Neural progenitor cell (in vitro differentiated cells): ENCODE measurements at regions not wholly inside any gene's neighbourhood (a gene's known extent, or its start where the extent isn't known, plus 50 kb on each side); places are given as distances from the start of the nearest gene placed in this dataset.

Experiments
- DNase-seq: peaks from one replicate; pipeline ENCODE4 v3.0.0-alpha.2; 2016; ENCODE audit warnings: low spot score
- H2AFZ ChIP-seq: fragments of 200-600 bp; sonication (generic); replicated peaks from 2 replicates; pipeline ENCODE4 v1.6.1; 2016; ENCODE audit warnings: antibody characterized with exemption
- H3F3A ChIP-seq: fragments of 200-600 bp; sonication (generic); 2 replicates; pipeline ENCODE4 v1.6.1; 2016; ENCODE audit warnings: antibody characterized with exemption, low read depth
- H3K27ac ChIP-seq: fragments of 200-600 bp; sonication (generic); 2 replicates; pipeline ENCODE4 v1.5.1; 2016; ENCODE audit warnings: mild to moderate bottlenecking
- H3K27me3 ChIP-seq: fragments of 200-600 bp; sonication (generic); 2 replicates; pipeline ENCODE4 v1.6.1; 2016; ENCODE audit warnings: mild to moderate bottlenecking, moderate library complexity
- H3K36me3 ChIP-seq: fragments of 200-600 bp; sonication (generic); 2 replicates; pipeline ENCODE4 v1.5.1; 2016
- H3K4me1 ChIP-seq: fragments of 200-600 bp; sonication (generic); 2 replicates; pipeline ENCODE4 v1.6.1; 2016; ENCODE audit warnings: mixed run types
- H3K4me2 ChIP-seq: fragments of 200-600 bp; sonication (generic); 2 replicates; pipeline ENCODE4 v1.6.1; 2016
- H3K4me3 ChIP-seq: fragments of 200-600 bp; sonication (generic); 2 replicates; pipeline ENCODE4 v1.5.1; 2016
- H3K79me2 ChIP-seq: fragments of 200-600 bp; sonication (generic); 2 replicates; pipeline ENCODE4 v1.6.1; 2016; ENCODE audit warnings: low read depth
- H3K9ac ChIP-seq: fragments of 200-600 bp; sonication (generic); 2 replicates; pipeline ENCODE4 v1.6.1; 2016
- H3K9me3 ChIP-seq: fragments of 200-600 bp; sonication (generic); 2 replicates; pipeline ENCODE4 v1.5.1; 2016; ENCODE audit warnings: low read depth
- H4K20me1 ChIP-seq: fragments of 200-600 bp; sonication (generic); 2 replicates; pipeline ENCODE4 v1.6.1; 2016; ENCODE audit warnings: low read depth
- H3K27ac Mint-ChIP-seq: 3 replicates; pipeline ENCODE4 v1.8.0; 2021; ENCODE audit warnings: mixed read lengths
- H3K27me3 Mint-ChIP-seq: 2 replicates; pipeline ENCODE4 v1.8.0; 2022; ENCODE audit warnings: low read depth, mild to moderate bottlenecking, inconsistent platforms, moderate library complexity, mixed read lengths; ENCODE audit not compliant: insufficient read depth
- H3K36me3 Mint-ChIP-seq: 3 replicates; pipeline ENCODE4 v1.8.0; 2021; ENCODE audit warnings: mixed read lengths
- H3K4me1 Mint-ChIP-seq: 3 replicates; pipeline ENCODE4 v1.8.0; 2021; ENCODE audit warnings: mixed read lengths
- H3K4me3 Mint-ChIP-seq: 3 replicates; pipeline ENCODE4 v1.8.0; 2021; ENCODE audit warnings: mild to moderate bottlenecking, moderate library complexity, mixed read lengths
- H3K9me3 Mint-ChIP-seq: 3 replicates; pipeline ENCODE4 v1.8.0; 2020; ENCODE audit warnings: mixed read lengths
- CTCF ChIP-seq: fragments of 200-600 bp; sonication (generic); IDR thresholded peaks from 2 replicates; pipeline ENCODE4 v1.5.1; 2017; ENCODE audit warnings: antibody characterized with exemption, mild to moderate bottlenecking
- EZH2 ChIP-seq: fragments of 200-600 bp; sonication (generic); IDR thresholded peaks from 2 replicates; pipeline ENCODE4 v1.6.1; 2017; ENCODE audit warnings: antibody characterized with exemption, mild to moderate bottlenecking, moderate library complexity
- EZH2phosphoT487 ChIP-seq: fragments of 200-600 bp; sonication (generic); IDR thresholded peaks from 2 replicates; pipeline ENCODE4 v1.6.1; 2017; ENCODE audit warnings: antibody characterized with exemption

DNA sequence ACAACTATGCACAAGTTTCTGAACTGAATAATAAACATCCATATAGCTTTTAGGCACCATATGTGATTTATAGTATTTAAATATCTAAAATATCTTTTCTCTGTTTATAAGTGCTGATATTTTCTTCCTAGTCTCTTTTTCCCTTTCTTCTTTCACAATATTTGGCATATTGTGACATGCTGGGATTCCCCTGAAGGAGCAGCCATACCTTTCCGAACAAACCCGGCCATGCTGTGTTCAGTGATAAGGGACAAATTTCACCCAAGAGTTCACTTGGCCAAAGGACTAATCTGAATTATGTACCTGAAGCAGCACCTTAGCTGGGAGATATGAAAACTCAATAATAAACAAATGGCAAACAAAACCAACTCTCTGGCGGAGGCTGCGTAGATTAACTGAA, 250.8 kb downstream of the RDH14 start:
- TF ChIP-seq CTCF (no peak), EZH2 (no peak), EZH2phosphoT487 (no peak)
- H3K36me3 Mint-ChIP-seq: no peaks in the 10 kb centered on the region
- DNase-seq: no peak

DNA sequence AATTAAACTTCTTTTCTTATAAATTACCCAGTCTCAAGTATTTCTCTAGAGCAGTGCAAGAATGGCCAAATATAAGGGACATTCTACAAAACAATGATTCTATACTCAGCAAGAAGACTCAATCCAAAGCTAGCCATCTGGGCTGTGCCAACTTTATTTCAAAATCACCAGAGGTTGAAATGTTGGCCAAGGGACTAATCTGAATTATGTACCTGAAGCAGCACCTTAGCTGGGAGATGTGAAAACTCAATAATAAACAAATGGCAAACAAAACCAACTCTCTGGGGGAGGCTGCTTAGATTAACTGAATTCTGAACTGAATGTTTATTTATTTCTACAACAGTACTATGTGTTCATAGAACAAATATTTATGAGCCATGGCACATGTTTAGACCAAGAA, 251.3 kb downstream of the RDH14 start:
- H3K4me1 ChIP-seq: no peaks in the 10 kb centered on the region
- H3K36me3 ChIP-seq: no peaks in the 10 kb centered on the region
- no peaks in the 10 kb centered on the region for H3K27me3 ChIP-seq
- no peaks in the 10 kb centered on the region for H3K79me2 ChIP-seq
- H3K27ac Mint-ChIP-seq: no peak overlapping the region
- no peak overlapping the region for H3K9ac ChIP-seq
- DNase-seq: no peak
- H2AFZ ChIP-seq: no peak overlapping the region
- no peaks in the 10 kb centered on the region for H3F3A ChIP-seq
- TF ChIP-seq EZH2phosphoT487 (no peak), CTCF (no peak), EZH2 (no peak)
- H3K36me3 Mint-ChIP-seq: no peaks in the 10 kb centered on the region
- H3K9me3 Mint-ChIP-seq: no peaks in the 10 kb centered on the region
- no peaks in the 10 kb centered on the region for H3K9me3 ChIP-seq
- no peaks in the 10 kb centered on the region for H3K4me1 Mint-ChIP-seq
- H3K27ac ChIP-seq: no peak overlapping the region
- H3K4me3 ChIP-seq: no peak overlapping the region
- H3K4me3 Mint-ChIP-seq: no peak overlapping the region
- no peaks in the 10 kb centered on the region for H4K20me1 ChIP-seq
- peaks cover 2% of the 10 kb centered on the region for H3K27me3 Mint-ChIP-seq
- H3K4me2 ChIP-seq: no peak overlapping the region

More for the DNA sequence above, 250.8 kb downstream of the RDH14 start:
- Histone ChIP-seq H3K27ac (no peak overlapping the region), H3K9me3 (no peaks in the 10 kb centered on the region), H3K9ac (no peak overlapping the region), H3F3A (no peaks in the 10 kb centered on the region), H3K27me3 (no peaks in the 10 kb centered on the region), H3K4me2 (no peak overlapping the region), H3K36me3 (no peaks in the 10 kb centered on the region), H2AFZ (no peak overlapping the region), H4K20me1 (no peaks in the 10 kb centered on the region), H3K4me3 (no peak overlapping the region), H3K79me2 (no peaks in the 10 kb centered on the region), H3K4me1 (no peaks in the 10 kb centered on the region)
- Mint-ChIP-seq H3K4me3 (no peak overlapping the region), H3K27ac (no peak overlapping the region), H3K9me3 (no peaks in the 10 kb centered on the region), H3K4me1 (no peaks in the 10 kb centered on the region), H3K27me3 (peaks cover 4% of the 10 kb centered on the region)

DNA sequence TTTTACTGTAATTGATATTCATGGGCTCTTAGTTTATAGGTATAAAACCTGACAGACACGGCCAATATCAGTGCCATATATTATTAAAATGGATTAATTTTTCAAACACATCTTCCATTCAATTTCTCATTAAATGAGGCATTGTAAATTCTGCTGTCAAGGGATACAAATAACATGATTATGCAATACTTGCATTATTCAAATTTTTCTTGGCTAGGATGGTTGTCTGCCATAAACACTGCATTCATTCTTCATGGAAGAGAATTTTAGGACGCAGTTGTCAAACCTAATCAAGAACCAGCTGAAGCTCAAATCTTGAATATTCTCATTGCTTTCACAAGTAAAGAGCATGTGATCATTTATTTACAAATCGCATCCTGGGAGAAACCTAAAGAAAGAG, 255.6 kb downstream of the RDH14 start:
- no peak overlapping the region for H3K9ac ChIP-seq
- Mint-ChIP-seq H3K4me1 (peaks cover 5% of the 10 kb centered on the region), H3K4me3 (no peak overlapping the region), H3K27ac (no peak overlapping the region), H3K36me3 (no peaks in the 10 kb centered on the region), H3K27me3 (peaks cover 2% of the 10 kb centered on the region), H3K9me3 (no peaks in the 10 kb centered on the region)
- H4K20me1 ChIP-seq: no peaks in the 10 kb centered on the region
- no peaks in the 10 kb centered on the region for H3K4me1 ChIP-seq
- no peaks in the 10 kb centered on the region for H3K27me3 ChIP-seq
- no peak for DNase-seq
- no peaks in the 10 kb centered on the region for H3K9me3 ChIP-seq
- no peak overlapping the region for H3K4me2 ChIP-seq
- H3K27ac ChIP-seq: no peak overlapping the region
- H3F3A ChIP-seq: no peaks in the 10 kb centered on the region
- H3K36me3 ChIP-seq: no peaks in the 10 kb centered on the region
- H3K79me2 ChIP-seq: no peaks in the 10 kb centered on the region
- no peak overlapping the region for H3K4me3 ChIP-seq
- TF ChIP-seq EZH2 (no peak), CTCF (no peak), EZH2phosphoT487 (no peak)
- H2AFZ ChIP-seq: no peak overlapping the region
